ENCODE measurements at regions not wholly inside any gene's neighbourhood (a gene's known extent, or its start where the extent isn't known, plus 50 kb on each side); places are given as distances from the start of the nearest gene placed in this dataset.
"Not testable (repeated sequence)": the region's sequence is repeated elsewhere in the genome, so short reads cannot be mapped to it uniquely, and the experiment has no call there.

- no peak for DNase-seq
Measured at GRCh38 chr6:155795173-155795796, 339.6 kb upstream of the NOX3 start.

- DNase-seq: no peak
Measured at GRCh38 chr6:155791891-155792290, 336.3 kb upstream of the NOX3 start.

- DNase-seq: no peak
Measured at GRCh38 chr6:155791186-155791585, 335.5 kb upstream of the NOX3 start.

GRCh38 chr6:155787168-155787567, 331.5 kb upstream of the NOX3 start:
- no peak for DNase-seq

GRCh38 chr6:155786528-155786927, 330.9 kb upstream of the NOX3 start:
- no peak for DNase-seq

DNA sequence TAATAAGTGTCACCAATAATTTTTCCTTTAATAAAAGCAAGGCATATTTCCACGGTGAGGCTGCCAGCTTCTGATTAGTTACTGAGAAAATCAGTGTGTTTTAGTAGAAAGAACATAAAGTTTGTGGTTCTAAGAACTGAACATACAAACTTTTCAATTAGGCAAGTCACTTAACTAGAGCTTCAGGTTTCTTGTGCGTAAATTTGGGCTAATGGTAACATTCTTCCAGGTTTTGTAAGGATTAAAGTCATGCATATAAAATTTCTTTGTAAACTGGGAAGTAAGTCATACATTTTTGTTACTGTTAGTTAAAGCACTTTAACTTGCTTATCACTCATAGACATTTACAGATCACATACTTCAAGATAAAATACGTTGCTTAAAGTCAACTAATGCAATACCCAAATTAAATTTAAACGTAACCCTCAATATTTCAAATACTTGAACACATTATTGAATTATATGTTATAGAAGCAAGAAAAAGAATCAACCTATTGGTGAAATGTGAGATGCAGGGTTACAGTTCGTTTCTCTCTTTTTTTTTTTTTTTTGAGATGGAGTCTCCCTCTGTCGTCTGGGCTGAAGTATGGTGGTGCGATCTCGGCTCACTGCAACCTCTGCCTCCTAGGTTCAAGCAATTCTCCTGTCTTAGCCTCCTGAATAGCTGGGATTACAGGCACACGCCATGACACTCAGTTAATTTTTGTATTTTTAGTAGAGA, 327.3 kb upstream of the NOX3 start:
- DNase-seq: no peak

GRCh38 chr6:155782320-155782731, 326.7 kb upstream of the NOX3 start:
- DNase-seq: no peak

DNA sequence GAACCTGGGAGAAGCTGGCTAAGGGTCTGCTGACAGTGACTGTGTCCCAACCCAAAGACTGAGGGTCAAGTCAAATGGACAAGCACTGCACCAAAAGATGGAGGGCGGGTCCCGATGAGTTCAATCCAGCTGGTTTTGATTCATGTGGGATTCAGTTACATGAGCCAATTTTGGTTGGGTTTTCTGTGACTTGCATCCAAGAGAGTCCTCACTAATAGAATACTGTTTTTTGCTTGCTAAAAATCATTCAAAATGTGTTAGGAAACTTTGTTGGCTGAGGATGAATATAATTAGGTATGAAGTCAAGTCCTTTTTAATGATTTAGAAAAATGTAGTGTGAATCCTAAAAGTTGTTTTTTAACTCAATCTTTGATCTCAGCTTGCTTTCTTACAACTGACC, 323.8 kb upstream of the NOX3 start:
- DNase-seq: no peak

GRCh38 chr6:155778336-155778735, 322.7 kb upstream of the NOX3 start:
- DNase-seq: no peak

GRCh38 chr6:155771822-155772221, 316.2 kb upstream of the NOX3 start:
- no peak for DNase-seq

GRCh38 chr6:155770856-155771255, 315.2 kb upstream of the NOX3 start:
- no peak for DNase-seq

DNA sequence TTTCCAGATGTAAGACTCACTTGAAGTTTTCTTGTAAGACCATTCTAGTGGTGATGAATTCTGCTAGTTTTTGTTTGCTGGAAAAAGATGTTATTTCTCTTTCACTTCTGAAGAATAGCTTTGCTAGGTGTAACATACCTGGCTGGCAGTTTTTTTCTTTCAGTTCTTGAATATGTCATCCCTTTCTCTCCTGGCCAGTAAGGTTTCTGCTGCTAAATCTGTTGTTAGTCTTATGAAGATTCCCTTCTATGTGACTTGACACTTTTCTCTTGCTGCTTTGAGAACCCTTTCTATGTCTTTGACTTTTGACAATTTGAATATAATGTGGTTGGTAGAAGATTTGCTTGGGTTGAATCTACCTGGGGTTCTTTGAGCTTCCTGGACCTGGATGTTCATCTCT, 314.7 kb upstream of the NOX3 start:
- DNase-seq: no peak

GRCh38 chr6:155765275-155766194, 309.9 kb upstream of the NOX3 start:
- DNase-seq: no peak

DNA sequence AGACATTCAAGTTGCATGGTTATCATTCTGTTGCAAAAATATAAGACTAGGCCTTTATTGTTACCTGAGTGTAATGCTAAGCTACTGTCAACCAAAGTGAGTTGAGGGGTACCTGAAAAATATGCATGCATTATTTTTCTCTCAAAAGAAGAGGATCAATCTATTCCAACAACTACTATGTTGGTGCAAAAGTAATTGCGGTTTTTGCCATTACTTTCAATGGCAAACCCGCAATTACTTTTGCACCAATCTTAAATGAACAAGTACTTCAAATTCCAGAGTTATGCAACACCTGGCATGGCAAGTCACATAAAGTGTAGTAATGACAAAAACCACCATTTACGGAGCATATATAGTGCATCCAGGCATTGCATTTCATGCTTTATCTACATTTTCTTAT, 307.0 kb upstream of the NOX3 start:
- DNase-seq: no peak

DNA sequence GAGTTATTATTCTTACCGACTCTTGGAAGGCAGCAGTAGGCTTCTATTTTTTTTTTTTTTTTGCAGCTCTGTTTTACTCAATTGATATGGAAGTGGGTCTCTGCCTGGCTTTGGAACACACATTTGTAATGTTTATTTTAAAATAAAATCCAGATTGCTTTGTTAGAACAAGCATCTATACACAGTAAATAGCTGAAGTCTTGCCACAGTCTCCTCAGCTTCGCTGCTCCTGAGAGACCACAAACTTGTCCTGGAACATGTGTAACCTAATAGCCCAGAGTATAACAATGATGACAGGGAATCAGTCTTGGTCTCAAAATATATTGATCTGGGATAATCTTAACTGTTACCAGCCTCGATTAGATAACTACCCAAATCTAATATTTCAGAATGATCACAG, 299.8 kb upstream of the NOX3 start:
- no peak for DNase-seq

- not testable (repeated sequence) for DNase-seq
Measured at GRCh38 chr6:155748778-155749177, 293.1 kb upstream of the NOX3 start.

- DNase-seq: no peak
Measured at GRCh38 chr6:155747491-155747890, 291.9 kb upstream of the NOX3 start.

DNA sequence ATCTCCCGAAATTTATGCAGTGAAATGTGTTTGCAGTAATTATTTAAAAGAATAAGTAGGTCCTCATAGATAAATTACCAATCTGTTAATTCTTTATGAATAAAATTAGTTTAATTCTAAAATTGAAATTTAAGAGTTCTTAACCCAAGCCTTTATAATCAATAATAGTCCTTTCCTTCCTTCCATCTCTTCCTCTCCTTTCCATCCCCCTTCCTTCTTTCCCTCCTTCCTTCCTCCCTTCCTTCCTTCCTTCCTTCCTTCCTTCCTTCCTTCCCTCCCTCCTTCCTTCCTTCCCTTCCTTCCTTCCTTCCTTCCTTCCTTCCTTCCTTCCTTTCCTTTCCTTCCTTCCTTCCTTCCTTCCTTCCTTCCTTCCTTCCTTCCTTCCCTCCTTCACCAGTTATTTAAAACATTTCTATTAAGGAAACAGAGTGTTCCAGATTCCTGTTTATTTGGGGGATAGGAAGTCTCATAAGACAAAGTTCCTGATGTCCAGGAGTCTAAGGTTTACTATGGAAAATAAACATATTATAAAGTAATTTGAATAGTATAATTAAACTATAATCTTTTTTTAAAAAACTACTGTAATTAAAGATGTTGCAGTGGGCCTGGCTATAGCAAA, 285.3 kb upstream of the NOX3 start:
- DNase-seq: no peak

GRCh38 chr6:155738602-155739105, 283.0 kb upstream of the NOX3 start:
- no peak for DNase-seq

GRCh38 chr6:155717374-155717773, 261.7 kb upstream of the NOX3 start:
- DNase-seq: no peak

- no peak for DNase-seq
Measured at GRCh38 chr6:155710704-155711103, 255.1 kb upstream of the NOX3 start.

DNA sequence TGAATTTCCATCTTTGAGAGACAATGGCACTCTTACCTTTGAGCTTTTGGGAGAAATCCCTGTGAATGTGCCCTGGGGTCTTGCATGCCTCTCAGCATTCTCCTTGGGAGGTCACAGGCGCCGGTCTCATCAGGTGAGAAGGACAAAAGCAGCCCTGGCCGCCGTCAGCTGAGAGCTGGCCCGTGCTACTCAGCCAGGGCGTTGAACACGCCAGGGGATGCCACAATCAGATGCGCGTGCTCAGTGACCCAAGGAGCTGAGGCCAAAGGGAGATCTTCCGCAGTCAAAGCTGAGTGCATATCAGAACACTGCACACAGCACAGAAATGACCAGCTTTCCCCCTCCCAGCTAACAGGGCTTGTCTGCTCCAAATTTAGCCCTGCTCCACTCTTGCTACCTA, 253.6 kb upstream of the NOX3 start:
- DNase-seq: no peak

DNA sequence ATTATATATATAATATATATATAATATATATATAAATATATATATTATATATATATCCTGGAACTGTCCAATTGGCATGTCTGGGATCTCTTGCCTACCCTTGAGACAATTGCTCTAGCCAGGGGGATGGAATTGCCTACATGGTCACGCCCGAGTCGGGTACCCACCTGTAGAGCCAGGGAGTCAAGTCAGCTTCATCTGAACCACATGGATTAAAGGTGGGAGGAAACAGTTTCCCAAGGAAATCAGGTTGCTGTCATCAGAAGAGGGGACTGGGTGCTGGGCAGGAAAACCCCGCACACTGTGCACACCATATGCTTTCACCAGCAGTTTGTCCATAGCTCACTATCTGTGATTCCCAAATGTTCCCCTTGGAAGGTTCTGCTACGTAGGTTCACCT, 252.5 kb upstream of the NOX3 start:
- no peak for DNase-seq

All from NCI-H345 (cell line).